ENCODE measurements at regions not wholly inside any gene's neighbourhood (a gene's known extent, or its start where the extent isn't known, plus 50 kb on each side); places are given as distances from the start of the nearest gene placed in this dataset.

DNA sequence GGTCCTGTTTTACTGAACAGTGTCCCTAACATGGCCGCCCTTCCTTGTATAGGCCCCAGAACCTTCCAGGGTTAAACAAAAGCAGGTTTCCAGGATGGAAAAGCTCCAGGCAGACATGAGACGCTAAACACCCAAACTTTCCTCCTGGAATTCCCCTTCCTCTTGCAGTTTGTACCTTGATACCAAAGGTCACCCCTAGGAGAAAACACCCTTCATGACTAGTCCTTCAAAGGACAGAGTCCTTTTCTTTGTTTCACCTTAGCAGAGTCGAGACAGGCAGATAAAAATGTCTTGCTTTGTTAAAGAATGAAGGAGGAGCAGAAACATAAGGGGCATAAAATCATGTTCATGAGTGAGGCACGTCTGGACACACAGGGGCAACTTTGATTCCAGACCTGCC is 247.5 kb downstream of the BCOR start:
- TF ChIP-seq EZH2phosphoT487 (IDR thresholded peaks at IDR 0.05; ENCODE audit: insufficient read depth, low read depth), result no peak
- no peak for TF ChIP-seq EZH2 (IDR thresholded peaks at IDR 0.05; ENCODE audit: insufficient read depth, poor library complexity, severe bottlenecking)
